Neural progenitor cell (in vitro differentiated cells): ENCODE measurements at regions not wholly inside any gene's neighbourhood (a gene's known extent, or its start where the extent isn't known, plus 50 kb on each side); places are given as distances from the start of the nearest gene placed in this dataset.

Experiments
- CTCF ChIP-seq: fragments of 200-600 bp; sonication (generic); IDR thresholded peaks from 2 replicates; pipeline ENCODE4 v1.5.1; 2017; ENCODE audit warnings: antibody characterized with exemption, mild to moderate bottlenecking
- EZH2 ChIP-seq: fragments of 200-600 bp; sonication (generic); IDR thresholded peaks from 2 replicates; pipeline ENCODE4 v1.6.1; 2017; ENCODE audit warnings: antibody characterized with exemption, mild to moderate bottlenecking, moderate library complexity
- EZH2phosphoT487 ChIP-seq: fragments of 200-600 bp; sonication (generic); IDR thresholded peaks from 2 replicates; pipeline ENCODE4 v1.6.1; 2017; ENCODE audit warnings: antibody characterized with exemption

GRCh38 chr13:111058796-111059506, 56.2 kb upstream of the ARHGEF7 start:
- no peak for TF ChIP-seq CTCF
- TF ChIP-seq EZH2 = no peak
- TF ChIP-seq EZH2phosphoT487 = no peak
